ENCODE measurements at regions not wholly inside any gene's neighbourhood (a gene's known extent, or its start where the extent isn't known, plus 50 kb on each side); places are given as distances from the start of the nearest gene placed in this dataset.

GRCh38 chr12:30111719-30112118, 328.0 kb upstream of the TMTC1 start:
- Mint-ChIP-seq H3K9me3 (peaks cover 8 to 29% (median 15%) of the 10 kb centered on the region in 7 donors), H3K4me3 (no peak overlapping the region), H3K27me3 (no peaks in the 10 kb centered on the region), H3K36me3 (peaks cover 0 to 2% of the 10 kb centered on the region in 2 donors), H3K4me1 (no peaks in the 10 kb centered on the region), H3K27ac (no peak overlapping the region)
- no peak for ATAC-seq (ENCODE audit: low read depth in 2 of 2)
- no peak for DNase-seq

GRCh38 chr12:30110958-30111586, 327.3 kb upstream of the TMTC1 start:
- Mint-ChIP-seq H3K36me3 (no peaks in the 10 kb centered on the region), H3K4me1 (no peaks in the 10 kb centered on the region), H3K27me3 (no peaks in the 10 kb centered on the region), H3K9me3 (peaks cover 7 to 24% (median 15%) of the 10 kb centered on the region in 7 donors), H3K4me3 (no peak overlapping the region), H3K27ac (no peak overlapping the region)
- DNase-seq: no peak
- ATAC-seq (ENCODE audit: low read depth in 2 of 2): no peak

- Mint-ChIP-seq H3K4me3 (no peak overlapping the region), H3K4me1 (no peaks in the 10 kb centered on the region), H3K9me3 (peaks cover 7 to 18% (median 11%) of the 10 kb centered on the region in 7 donors), H3K27me3 (no peaks in the 10 kb centered on the region), H3K36me3 (no peaks in the 10 kb centered on the region), H3K27ac (no peak overlapping the region)
- ATAC-seq (ENCODE audit: low read depth in 2 of 2): no peak
- no peak for DNase-seq
Measured at GRCh38 chr12:30110498-30110897, 326.8 kb upstream of the TMTC1 start.

GRCh38 chr12:30108666-30109065, 324.9 kb upstream of the TMTC1 start:
- DNase-seq: no peak

GRCh38 chr12:30106204-30106965, 322.6 kb upstream of the TMTC1 start:
- Mint-ChIP-seq H3K9me3 (peaks cover 4 to 17% (median 12%) of the 10 kb centered on the region in 7 donors), H3K4me1 (no peaks in the 10 kb centered on the region), H3K36me3 (no peaks in the 10 kb centered on the region), H3K27me3 (no peaks in the 10 kb centered on the region), H3K27ac (no peak overlapping the region), H3K4me3 (no peak overlapping the region)
- DNase-seq: no peak
- no peak for ATAC-seq (ENCODE audit: low read depth in 2 of 2)

More at GRCh38 chr12:30108666-30109065, 324.9 kb upstream of the TMTC1 start:
- Mint-ChIP-seq H3K4me1 (no peaks in the 10 kb centered on the region), H3K27ac (no peak overlapping the region), H3K4me3 (no peak overlapping the region), H3K36me3 (no peaks in the 10 kb centered on the region), H3K9me3 (peaks cover 7 to 17% (median 11%) of the 10 kb centered on the region in 7 donors), H3K27me3 (no peaks in the 10 kb centered on the region)
- no peak for ATAC-seq (ENCODE audit: low read depth in 2 of 2)

GRCh38 chr12:30105505-30105904, 321.8 kb upstream of the TMTC1 start:
- DNase-seq: no peak
- Mint-ChIP-seq H3K36me3 (no peaks in the 10 kb centered on the region), H3K4me3 (no peak overlapping the region), H3K9me3 (peaks cover 4 to 13% (median 12%) of the 10 kb centered on the region in 7 donors), H3K27ac (no peak overlapping the region), H3K4me1 (no peaks in the 10 kb centered on the region), H3K27me3 (no peaks in the 10 kb centered on the region)
- no peak for ATAC-seq (ENCODE audit: low read depth in 2 of 2)

GRCh38 chr12:30104971-30105370, 321.2 kb upstream of the TMTC1 start:
- H3K4me3 Mint-ChIP-seq: no peak overlapping the region
- no peaks in the 10 kb centered on the region for H3K27me3 Mint-ChIP-seq
- H3K36me3 Mint-ChIP-seq: no peaks in the 10 kb centered on the region
- H3K9me3 Mint-ChIP-seq: peaks cover 4 to 13% (median 12%) of the 10 kb centered on the region in 7 donors
- no peak for ATAC-seq (ENCODE audit: low read depth in 2 of 2)
- no peak for DNase-seq
- H3K27ac Mint-ChIP-seq: no peak overlapping the region
- H3K4me1 Mint-ChIP-seq: no peaks in the 10 kb centered on the region

GRCh38 chr12:30100741-30101140, 317.0 kb upstream of the TMTC1 start:
- Mint-ChIP-seq H3K27me3 (no peaks in the 10 kb centered on the region), H3K27ac (no peak overlapping the region), H3K4me1 (no peaks in the 10 kb centered on the region), H3K36me3 (no peaks in the 10 kb centered on the region), H3K9me3 (peaks cover 0 to 2% (median 0%) of the 10 kb centered on the region in 7 donors), H3K4me3 (no peak overlapping the region)
- ATAC-seq (ENCODE audit: low read depth in 2 of 2) (no peak), DNase-seq (no peak)

- Mint-ChIP-seq H3K9me3 (peaks cover 0 to 8% (median 4%) of the 10 kb centered on the region in 7 donors), H3K36me3 (no peaks in the 10 kb centered on the region), H3K27ac (no peak overlapping the region), H3K4me3 (no peak overlapping the region), H3K4me1 (no peaks in the 10 kb centered on the region), H3K27me3 (no peaks in the 10 kb centered on the region)
- DNase-seq (no peak), ATAC-seq (ENCODE audit: low read depth in 2 of 2) (no peak)
Measured at GRCh38 chr12:30098677-30099076, 314.9 kb upstream of the TMTC1 start.

- Mint-ChIP-seq H3K27me3 (no peaks in the 10 kb centered on the region), H3K36me3 (no peaks in the 10 kb centered on the region), H3K4me1 (no peaks in the 10 kb centered on the region), H3K27ac (no peak overlapping the region), H3K4me3 (no peak overlapping the region), H3K9me3 (peaks cover 0 to 10% (median 4%) of the 10 kb centered on the region in 7 donors)
- ATAC-seq (ENCODE audit: low read depth in 2 of 2) (no peak), DNase-seq (no peak)
Measured at GRCh38 chr12:30095511-30095910, 311.8 kb upstream of the TMTC1 start.

- Mint-ChIP-seq H3K27me3 (no peaks in the 10 kb centered on the region), H3K9me3 (peaks cover 0 to 11% (median 4%) of the 10 kb centered on the region in 7 donors), H3K4me3 (no peak overlapping the region), H3K27ac (no peak overlapping the region), H3K4me1 (no peaks in the 10 kb centered on the region), H3K36me3 (no peaks in the 10 kb centered on the region)
- no peak for ATAC-seq (ENCODE audit: low read depth in 2 of 2)
- DNase-seq: no peak
Measured at GRCh38 chr12:30092983-30093617, 309.4 kb upstream of the TMTC1 start.

- no peaks in the 10 kb centered on the region for H3K4me1 Mint-ChIP-seq
- no peak for ATAC-seq (ENCODE audit: low read depth in 2 of 2)
Measured at GRCh38 chr12:30090258-30090657, 306.5 kb upstream of the TMTC1 start.

GRCh38 chr12:30088259-30088995, 304.7 kb upstream of the TMTC1 start:
- peaks cover 0 to 4% (median 0%) of the 10 kb centered on the region in 7 donors for H3K9me3 Mint-ChIP-seq
- ATAC-seq (ENCODE audit: low read depth in 2 of 2) (no peak), DNase-seq (no peak)
- no peak overlapping the region for H3K27ac Mint-ChIP-seq
- no peaks in the 10 kb centered on the region for H3K4me1 Mint-ChIP-seq
- no peaks in the 10 kb centered on the region for H3K27me3 Mint-ChIP-seq
- H3K4me3 Mint-ChIP-seq: no peak overlapping the region
- no peaks in the 10 kb centered on the region for H3K36me3 Mint-ChIP-seq

More at GRCh38 chr12:30090258-30090657, 306.5 kb upstream of the TMTC1 start:
- peaks cover 0 to 12% (median 4%) of the 10 kb centered on the region in 7 donors for H3K9me3 Mint-ChIP-seq
- no peaks in the 10 kb centered on the region for H3K27me3 Mint-ChIP-seq
- H3K27ac Mint-ChIP-seq: no peak overlapping the region
- no peak overlapping the region for H3K4me3 Mint-ChIP-seq
- DNase-seq: no peak
- H3K36me3 Mint-ChIP-seq: no peaks in the 10 kb centered on the region

All from naive B cell (primary cell).